GM19395 (cell line): ENCODE measurements at regions not wholly inside any gene's neighbourhood (a gene's known extent, or its start where the extent isn't known, plus 50 kb on each side); places are given as distances from the start of the nearest gene placed in this dataset.
A peak's percentile ranks its signal among the peaks of the same experiment; 100 is the strongest.

Experiments
- ATAC-seq: cut with Tn5 transposase; IDR thresholded peaks from one replicate; pipeline ENCODE4 v1.9.1; 2021; ENCODE audit warnings: mild to moderate bottlenecking, moderate library complexity; ENCODE audit not compliant: unreplicated experiment

DNA sequence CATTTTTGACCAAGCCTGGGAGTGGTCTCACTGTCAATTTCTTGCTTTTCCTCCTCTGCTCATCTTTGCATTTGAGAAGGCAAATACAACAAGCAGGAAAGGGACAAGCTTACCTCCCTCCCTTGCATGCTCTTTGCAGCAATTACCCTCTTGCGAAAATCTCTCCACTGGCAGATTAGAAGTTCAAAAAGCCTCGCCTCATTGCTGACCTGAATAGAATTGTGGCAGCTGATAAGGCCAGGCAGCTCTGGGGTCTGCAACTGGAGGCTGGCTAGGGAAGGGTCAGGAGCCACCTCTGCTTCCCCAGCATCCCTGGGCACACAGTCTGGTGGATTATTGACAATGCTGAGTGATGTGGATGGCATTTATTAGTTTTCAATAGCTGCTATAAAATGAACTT lies 362.3 kb upstream of the KIF2A start:
- no peak for ATAC-seq

DNA sequence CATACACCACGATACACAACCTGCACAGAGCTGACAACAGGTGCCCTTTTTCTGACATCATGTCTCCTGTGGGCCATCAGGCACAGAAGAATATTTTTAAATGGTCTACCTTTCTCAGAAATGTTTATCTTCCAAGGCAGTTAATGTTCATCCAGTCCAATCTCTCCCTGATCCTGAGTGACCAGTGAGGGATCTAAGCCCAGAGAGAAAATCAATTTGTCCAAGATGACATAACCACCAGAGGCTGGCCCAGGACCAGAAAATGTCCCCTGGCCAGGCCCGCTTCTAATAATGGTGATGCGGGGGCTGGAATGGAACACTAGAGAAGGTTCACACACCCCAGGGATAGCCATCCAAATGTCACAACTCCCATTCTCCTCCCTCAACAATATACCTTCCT lies 357.9 kb upstream of the KIF2A start:
- no peak for ATAC-seq

DNA sequence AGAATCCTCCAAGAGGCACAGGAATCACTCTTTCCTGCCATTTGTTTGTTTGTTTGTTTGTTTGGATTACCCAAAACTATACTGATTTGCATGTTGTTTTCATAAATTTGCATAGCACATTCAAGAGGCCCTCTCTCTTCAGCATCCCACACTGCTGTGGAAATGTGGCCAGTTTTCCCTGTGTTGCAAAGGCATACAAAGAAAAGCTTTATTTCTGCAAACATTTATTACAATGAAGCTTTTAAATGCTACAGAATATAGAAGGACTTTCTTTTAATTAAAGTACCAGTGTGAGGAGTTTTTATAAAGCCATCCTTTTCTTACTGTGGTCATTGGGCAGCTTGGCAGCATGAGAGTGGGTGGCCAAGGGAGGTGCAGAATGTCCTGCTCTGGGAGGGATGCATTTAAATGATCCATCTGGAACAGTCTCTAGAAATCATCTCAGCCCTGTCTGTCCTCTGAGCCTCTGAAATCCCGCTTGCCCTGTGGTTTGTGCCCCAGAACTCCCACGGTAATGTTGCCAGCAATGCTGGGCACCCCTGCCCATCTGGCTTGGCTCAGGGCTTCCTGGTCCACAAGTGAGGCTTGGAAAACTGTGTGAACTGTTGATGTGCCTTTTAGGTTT lies 356.8 kb upstream of the KIF2A start:
- no peak for ATAC-seq

DNA sequence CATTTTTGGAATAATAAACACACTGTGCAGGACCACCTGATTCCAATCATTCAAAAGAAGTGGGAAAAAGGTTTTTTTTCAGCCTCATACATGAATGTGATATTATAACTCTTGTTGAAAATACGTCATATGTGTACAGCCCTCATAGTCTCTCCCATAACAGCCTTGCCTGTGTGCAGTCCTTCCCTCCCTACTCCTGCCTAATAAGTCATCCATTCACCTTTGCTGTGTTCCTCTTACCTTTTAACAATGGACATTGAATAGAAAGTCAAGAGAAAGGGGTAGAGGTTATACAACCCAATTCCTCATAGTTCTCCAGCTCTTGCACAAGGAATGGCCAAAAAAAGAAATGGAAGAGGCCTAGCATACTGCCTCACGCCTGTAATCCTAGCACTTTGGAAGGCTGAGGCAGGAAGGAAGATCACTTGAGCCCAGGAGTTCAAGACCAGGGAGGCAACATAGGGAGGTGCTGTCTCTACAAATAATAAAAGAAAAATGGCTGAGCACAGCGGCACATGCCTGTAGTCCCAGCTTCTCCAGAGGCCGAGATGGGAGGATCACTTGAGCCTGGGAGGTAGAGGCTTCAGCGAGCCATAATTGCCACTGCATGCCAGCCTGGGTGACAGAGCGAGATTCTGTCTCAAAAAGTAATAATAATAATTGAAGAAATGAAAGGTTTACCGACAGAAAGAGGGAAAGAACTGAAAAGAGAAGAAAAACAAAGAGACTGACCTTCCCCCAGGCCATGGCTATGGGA lies 356.1 kb upstream of the KIF2A start:
- ATAC-seq, result no peak

DNA sequence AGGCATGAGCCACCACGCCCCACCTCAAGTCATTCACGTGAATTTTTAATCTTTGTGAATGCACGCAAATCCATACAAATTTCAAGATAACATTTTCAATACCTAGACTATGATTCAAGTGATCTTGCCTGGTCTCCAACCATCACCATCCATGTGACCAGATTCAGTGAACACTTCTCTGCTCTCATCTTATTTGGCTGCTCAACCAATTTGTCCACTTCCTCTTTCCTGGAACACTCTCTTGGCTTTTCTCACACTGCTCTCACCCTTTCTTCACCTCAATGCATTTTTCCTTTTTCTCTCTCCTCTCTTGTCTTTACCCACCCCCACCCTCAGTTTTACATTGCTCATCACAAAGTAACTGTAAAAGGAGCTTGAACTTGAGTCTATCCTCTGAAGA lies 354.7 kb upstream of the KIF2A start:
- no peak for ATAC-seq

DNA sequence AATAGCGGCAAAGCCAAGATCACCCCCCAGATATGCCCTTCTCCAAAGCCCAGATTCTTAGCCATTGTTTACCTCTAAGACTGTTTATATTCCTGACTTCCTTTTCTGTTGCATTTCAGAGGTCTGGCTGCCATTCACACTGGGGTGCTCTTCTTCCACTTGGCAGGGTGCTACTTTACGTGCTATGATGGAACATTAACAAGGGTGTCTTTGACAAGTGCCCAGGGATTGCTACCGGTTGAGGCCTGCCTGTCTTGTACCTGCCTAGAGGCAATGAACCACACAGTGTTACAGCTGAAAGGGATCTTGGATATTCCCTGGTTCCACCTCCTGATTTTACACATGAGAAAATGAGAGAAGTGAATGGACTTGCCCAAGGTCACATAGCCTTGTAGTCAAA lies 352.1 kb upstream of the KIF2A start:
- ATAC-seq, result no peak

DNA sequence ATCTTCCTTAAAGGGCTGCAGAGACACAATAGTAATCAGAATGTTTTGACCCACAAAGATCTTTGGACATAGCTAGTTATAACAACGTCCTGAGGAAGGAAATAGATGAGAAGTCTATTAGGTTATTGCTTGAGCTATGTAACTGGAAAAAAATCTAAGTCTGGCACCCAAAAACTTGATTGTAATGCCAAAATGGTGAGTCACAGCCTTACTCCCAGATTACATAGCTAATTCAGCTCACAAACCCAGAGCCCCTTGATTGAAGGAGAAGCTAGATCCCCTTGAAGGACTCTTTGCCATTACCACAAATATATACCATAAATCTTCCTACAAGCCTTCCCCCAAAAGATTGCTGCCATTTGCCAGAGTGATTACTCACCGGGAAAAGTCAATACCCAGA lies 341.8 kb upstream of the KIF2A start:
- no peak for ATAC-seq

DNA sequence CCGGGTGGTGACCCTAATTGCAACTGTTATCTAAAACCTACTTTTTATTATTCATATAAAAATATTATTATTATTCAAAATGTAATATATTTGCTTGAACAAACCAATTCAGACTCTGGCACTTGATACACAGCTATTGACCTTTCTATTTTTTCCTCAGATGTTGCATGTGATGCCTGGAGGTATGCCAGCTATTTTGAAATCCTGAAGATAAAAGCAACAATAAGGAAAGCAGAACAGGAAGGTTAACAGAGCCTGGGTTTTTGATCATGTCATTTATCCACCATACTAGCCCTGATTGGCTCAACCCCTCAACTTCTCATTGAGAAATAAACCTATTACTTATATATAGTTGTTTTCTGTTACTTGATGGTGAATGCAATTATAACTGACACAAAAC lies 340.9 kb upstream of the KIF2A start:
- ATAC-seq, result no peak

DNA sequence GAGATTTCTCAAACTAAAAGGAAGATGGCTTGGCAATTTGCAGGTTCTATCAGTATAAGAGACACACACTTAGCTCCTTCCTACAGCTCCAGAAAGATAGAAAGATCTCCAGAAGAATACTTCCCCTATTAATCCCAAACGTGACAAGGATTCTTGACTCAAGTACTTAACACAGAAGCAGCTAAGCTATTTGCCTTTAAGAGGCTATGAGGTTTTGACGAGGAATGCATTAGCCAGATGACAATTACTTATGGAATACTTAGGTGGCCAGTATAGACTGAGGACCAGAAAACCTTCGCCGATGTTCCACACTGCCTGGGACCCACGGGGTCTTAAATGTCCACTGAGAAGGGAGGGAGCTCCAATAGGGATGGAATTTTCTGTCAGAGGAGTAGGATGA lies 340.5 kb upstream of the KIF2A start:
- no peak for ATAC-seq

DNA sequence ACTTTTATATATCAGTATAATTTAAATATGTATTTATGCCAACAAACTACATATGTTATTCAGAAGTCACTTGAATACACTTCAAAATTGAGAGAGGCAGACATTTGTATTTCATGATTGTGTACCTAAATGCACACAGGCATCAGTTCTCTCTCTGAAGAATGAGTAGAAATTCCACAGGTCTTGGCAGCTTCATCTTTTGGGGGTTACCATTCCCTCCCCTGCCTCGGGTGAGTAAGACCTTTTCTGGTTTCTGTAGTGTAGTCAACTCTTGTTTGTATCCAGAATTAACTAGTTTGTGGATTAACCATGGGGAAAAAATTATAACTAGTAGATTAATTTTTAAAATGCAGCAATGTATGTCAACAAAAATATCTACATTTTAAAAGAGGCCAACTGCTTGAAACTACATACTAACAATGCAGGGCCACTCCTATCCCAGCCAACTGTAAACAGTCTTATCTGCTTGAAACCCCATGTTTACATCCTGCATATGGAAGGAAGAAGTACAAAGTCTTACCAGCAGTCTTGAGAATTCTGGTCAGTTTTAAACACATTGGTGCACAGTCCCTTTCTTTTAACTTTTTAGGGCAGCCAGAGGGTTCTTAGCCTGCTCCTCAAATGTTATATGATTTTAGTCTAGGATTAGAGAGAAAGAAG lies 339.6 kb upstream of the KIF2A start:
- ATAC-seq, result no peak

DNA sequence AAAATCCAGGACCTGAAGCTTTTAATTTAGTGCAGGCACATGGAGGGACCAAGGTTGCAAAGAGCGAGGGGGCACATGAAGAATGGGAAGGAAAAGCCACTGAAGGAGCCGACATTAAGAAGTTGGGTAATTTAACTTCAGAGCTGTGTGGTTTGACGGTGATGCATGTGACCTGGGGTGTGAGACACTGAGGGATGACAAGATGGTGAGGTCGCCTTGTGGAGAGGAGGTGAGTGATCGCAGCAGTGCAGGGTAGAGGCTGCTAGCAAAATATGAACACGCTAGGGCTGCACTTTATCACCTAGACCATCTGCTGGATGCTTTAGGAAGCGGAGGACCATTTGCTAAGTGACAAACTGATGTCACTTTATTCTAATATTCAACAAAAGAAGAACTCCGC lies 339.0 kb upstream of the KIF2A start:
- no peak for ATAC-seq

DNA sequence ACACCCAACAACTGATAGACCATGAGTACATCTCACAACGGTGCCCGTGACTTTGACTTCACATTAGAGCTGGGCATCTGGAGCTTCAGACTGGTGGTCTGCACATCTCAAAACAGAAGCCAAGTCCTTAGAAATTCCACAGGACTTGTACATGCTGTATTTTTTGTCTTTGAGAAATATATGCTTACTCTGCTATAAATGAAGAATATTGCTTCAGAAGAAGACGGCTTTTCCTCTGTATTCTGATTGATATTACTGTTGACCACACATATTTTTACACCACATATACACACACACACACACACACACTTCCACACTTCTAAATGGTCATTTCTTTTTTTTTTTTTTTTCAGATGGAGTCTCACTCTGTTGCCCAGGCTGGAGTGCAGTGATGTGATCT lies 338.3 kb upstream of the KIF2A start:
- no peak for ATAC-seq

DNA sequence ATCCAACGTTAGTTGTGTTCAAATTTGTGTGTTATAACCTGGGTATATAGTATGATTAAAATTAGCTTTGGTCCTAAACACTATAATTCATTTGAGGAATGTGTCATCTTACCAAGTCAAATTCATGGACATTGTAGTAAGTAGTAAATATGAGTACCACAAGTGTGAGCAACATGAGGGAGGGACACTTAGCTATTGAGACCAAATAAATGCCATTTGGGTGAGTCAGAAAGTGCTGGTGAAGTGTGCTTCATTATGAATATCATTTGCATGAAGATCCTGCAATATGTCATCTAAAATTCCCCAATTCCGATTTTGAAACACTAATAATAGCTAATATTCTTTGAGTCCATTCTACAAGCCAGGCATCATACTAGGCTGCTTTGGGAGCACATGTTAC lies 336.7 kb upstream of the KIF2A start:
- no peak for ATAC-seq

DNA sequence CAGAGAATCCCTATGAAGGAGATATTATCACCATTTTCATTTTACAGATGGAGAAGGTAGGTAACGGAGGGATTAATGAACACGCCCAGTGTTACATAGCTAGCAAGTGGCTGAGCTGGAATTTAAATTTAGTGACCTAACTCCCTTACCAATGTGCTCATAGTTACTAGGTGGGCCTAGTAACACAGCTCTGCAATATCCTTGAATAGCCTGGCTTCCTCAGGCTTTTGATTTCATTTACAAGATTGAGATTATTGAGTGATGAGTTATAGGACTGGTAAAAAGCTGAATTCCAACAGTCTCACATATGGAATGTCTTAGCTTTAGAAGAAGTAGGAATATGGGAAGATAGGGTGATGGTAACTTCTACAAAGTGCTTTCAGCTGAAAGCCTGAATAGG lies 336.3 kb upstream of the KIF2A start:
- ATAC-seq, result no peak

DNA sequence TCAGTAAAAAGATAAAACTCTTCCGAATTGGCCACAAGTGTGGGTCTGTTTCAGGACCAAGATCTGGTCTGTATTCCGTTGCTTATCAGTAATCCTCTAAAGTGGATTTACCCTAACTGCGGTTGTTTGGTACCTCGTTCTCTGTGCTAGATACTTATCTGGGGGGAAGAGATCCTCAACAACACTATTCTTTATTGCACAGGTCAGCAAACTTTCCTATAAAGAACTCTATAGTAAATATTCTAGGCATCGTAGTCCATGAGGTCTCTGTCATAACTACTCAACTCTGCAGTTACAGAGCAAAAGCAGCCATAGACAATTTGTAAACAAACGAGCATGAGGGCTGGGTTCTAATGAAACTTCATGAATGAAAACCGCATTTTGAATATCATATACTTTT lies 335.8 kb upstream of the KIF2A start:
- no peak for ATAC-seq

DNA sequence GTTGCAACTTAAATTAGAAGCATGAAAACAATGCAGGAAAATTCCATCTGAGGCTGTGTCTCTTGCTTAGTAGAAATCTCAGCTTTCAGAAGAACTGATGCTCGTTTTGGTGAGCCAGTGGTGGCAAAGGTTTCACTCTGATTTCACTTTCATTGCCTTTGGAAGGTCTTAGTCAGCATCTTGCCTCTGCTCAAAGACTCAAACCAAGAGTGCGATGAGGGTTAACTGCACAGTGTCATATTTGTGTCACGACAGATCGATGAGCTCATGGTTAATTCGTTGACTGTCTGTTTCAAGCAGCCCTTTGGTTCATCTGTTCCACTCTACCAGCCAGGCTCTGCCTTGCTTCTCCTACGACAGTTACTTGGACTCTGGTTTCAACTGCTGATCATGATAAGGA lies 331.3 kb upstream of the KIF2A start:
- peak; percentile 66 for ATAC-seq

DNA sequence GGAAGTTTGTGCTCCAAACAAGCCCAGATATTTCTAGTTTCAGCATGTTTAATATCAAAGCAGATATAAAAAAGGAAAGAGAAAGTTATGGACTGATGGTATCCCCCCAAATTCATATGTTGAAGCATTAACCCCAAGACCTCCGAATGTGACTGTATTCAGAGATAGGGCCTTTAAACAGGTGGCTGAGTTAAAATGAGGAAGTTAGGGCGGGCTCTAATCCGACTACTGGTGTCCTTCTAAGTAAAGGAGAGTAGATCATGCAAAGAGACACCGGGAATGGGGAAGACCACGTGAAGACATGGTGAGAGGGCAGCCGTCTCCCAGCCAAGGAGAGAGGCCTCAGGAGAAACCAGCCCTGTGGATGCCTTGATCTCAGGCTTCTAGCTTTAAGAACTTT lies 324.1 kb upstream of the KIF2A start:
- ATAC-seq, result no peak

DNA sequence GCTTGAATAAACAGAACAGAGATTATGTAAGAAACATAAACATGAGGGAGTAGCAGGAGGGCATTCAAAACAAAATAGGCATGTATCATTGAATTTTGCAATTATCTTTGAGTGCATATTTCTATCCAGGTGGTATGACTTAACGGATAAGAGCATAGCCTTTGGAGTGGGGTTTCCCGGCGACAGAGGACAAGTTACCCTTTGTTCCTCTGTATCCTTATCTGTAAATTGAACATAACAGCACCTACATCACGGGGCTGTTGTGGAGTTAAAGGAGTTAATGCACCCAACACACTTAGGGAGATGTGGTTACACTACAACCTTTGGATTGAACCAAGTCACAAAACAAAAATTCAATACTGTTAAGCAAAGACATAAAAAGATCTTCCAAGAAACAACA lies 314.6 kb upstream of the KIF2A start:
- ATAC-seq, result no peak

DNA sequence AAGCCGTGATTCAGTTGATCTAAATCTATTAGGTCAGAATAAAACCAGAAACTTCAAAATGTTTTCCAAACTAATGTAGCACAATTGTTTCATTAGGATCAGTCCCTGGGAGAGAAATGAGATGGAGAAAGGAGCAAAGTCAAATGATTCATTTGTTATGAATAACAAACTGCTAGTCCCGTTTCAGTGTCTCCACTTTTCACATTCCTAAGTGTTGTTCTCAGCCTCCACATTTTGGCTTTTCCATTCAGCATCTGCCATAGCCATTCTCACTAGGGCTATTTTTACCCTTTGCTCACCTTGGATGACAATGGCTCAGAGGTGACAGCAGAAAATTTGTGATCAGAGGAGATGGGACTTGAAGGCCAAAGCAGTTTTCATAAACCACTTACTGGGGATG lies 314.1 kb upstream of the KIF2A start:
- ATAC-seq, result no peak

DNA sequence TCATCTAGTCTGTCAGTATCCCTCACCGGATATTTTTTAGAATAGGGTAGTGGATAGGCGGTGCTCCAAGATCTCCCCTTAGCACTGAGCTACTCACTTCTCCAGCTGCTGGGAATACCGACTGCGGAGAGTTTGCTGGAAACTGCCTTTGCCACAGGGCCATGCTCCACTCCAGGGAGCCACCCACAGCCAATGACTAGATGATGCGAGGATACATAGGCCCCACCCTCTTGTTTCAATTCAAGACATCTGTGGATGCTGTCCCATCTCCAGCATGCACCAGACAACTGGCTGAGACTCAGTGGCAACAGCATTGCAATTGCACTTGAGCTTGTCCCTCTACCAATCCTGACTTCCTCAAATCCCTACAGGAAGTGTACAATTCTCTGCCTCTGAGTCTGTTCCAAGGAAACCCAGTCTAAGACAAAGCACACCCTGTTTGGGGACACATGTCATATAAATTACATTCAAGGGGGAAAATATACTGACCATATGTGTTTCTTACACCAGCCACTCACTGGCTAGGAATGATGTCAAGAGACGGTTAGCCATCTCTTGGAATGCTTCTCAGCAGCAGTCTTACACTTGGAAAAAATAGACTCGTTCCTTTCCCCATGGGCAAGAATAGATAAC lies 312.6 kb upstream of the KIF2A start:
- ATAC-seq, result no peak

DNA sequence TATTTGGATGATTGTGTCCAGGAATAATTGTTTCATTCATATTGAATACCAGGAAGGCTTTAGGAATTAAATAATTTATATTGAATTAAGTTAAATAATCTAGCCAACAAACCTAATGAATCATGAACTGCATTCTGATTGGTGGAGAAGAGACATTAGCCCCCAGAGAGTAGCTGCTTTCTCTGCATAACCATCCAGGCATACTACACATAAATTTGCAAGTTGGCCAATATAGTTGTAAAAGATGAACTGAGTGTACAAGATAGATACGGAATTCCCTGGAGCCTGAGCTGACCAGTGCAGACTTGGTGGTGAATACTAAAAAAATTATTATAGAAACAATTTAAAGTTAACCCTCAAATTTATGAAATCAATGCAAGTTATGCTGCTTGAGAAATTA lies 311.8 kb upstream of the KIF2A start:
- ATAC-seq, result no peak

DNA sequence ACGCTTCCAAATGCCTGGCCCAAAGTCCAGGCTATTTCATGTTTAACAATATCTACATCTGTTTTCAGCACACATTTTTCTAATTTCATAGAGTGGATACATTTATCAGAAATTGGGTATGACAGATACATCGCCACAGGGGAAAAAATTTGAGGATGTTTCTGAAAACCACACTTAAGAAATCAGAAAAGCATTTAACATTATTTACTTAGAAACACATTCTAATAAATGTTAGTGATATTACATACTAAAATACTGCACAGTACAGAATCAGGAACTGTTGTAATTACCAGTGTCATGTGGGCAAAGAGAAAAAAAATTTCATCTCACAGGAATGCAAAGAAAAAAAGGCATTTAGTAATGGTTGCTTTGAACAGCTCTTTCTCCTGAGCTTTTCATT lies 310.5 kb upstream of the KIF2A start:
- ATAC-seq, result no peak
